HG02938 (cell line): ENCODE measurements at regions not wholly inside any gene's neighbourhood (a gene's known extent, or its start where the extent isn't known, plus 50 kb on each side); places are given as distances from the start of the nearest gene placed in this dataset.
A peak's percentile ranks its signal among the peaks of the same experiment; 100 is the strongest.
"Not testable (repeated sequence)": the region's sequence is repeated elsewhere in the genome, so short reads cannot be mapped to it uniquely, and the experiment has no call there.

Experiments used
- ATAC-seq: cut with Tn5 transposase; IDR thresholded peaks from one replicate; pipeline ENCODE4 v1.9.1; 2021; ENCODE audit warnings: mild to moderate bottlenecking, moderate library complexity; ENCODE audit not compliant: unreplicated experiment

DNA sequence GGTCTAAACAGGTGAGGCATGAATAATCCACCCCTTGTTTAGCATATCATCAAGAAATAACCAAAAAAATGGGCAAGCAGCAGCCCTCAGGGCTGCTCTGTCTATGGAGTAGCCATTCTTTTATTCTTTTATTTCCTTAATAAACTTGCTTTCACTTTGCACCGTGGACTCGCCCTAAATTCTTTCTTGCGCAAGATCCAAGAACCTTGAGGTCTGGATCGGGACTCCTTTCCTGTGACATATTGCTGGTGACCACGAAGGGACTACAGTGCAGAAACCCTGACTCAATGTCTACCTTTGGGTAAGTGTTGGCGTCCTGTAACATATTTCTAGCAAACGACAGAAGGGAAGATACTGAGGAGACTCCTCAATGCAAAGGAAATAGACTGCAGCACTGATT lies 1099.2 kb downstream of the FAM181B start:
- no peak for ATAC-seq

DNA sequence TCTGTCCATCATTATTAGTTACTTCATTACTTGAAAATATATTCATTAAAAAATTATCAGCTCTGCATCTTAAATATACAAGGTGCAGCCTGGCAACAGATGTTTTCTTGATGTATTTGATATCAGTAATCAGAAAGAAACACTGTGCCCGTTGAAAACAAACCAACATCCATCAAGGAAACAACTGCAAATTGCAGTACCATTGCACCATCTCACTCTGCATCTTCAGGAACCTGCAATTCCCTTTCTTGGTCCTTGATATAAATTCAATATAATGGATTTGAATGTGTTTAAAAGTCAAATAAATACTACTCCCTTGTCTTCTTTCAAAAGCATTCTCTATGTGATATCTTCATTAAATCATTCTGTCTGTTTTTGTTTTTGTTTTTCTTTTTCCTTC lies 1131.2 kb downstream of the FAM181B start:
- ATAC-seq = no peak

DNA sequence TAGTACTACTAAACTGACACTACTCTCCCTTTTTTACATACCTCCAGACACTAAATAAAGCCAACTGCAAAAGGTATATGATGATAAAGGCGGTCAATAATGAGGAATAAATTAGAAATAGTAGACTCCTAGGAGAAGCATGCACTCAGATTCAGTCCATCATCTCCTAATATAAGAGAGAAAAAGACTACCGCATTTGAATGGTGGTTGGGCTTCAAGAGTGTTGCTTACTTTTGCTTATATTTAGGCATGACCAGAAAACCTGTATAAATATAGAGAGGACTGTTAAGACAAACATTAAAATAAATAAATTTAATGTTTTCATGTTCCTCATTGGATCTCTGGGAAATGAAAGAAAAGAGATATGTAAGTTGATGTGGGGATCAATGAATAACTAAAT lies 1137.0 kb downstream of the FAM181B start:
- no peak for ATAC-seq

DNA sequence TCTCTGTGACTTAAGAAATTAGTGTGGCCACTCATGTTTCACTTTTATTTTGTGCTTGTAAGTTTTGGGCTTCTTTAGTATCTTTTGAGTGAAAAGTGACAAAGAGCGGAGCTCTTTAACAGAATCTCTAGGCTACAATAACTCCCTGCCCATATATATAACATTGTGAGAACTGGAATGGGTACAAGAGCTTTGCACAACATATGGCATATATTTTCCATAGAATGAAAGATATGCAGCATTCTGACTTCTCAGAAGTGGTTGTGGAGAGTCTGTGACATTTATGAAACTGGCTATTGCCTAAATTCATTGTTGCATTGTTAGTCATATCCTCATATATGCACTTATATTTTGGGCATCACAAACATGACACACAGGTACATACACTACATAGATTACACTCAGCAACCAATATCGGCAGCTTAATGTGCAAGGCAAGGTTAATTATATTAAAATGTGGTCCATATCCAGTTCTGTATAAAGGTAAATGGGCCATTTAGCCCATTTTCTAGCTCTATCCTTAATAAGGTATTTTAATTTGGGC lies 1148.2 kb downstream of the FAM181B start:
- no peak for ATAC-seq

DNA sequence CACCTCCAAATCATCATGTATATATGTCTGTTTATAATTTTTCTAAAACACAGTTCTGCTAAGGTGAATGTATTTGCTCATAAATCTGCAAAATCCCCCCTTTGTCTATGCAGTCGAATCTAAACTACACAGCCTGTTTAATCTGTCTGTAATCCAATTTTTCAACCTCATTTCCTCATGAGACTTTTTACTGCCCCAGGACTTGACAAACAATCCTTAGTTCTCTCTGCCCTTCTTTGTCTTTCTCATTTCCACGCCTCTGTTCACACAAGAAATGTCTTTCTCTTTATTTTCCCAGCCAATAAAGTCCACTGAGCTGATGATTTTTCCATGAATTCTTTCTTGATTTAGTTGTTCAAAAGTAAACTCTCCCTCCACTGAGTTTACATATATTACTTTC lies 1154.3 kb downstream of the FAM181B start:
- ATAC-seq = no peak

DNA sequence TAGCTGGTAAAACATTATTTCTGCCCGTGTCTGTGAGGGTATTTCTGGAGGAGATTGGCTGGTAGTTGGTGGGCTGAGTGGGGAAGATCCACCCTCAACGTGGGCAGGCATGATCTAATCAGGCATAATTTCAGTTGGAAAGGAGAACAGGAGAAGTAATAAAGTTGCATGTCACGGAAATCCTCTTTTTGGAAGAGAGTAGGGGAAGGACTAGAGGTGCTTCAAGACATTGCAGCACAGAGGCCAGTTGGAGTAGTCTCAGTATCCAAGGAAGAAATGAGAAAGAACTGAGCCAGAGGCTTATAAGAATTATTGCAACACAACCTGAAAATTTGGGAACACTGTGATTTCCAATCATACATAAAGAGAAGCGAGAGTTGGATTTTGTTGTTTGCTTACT lies 1155.1 kb downstream of the FAM181B start:
- no peak for ATAC-seq

DNA sequence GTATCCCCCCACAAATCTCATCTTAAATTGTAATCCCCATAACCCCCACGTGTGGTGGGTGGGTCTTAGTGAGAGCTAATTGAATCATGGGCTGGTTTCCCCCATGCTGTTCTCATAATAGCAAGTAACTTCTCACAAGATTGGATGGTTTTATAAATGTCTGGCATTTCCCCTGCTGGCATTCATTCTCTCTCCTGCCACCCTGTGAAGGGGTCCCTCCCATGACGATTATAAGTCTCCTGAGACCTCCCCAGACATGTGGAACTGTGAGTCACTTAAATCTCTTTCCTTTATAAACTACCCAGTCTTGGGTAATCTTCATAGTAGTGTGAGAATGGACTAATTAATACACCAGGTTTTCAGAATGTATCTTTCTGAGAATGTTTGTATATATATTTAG lies 1159.4 kb downstream of the FAM181B start:
- ATAC-seq = no peak

DNA sequence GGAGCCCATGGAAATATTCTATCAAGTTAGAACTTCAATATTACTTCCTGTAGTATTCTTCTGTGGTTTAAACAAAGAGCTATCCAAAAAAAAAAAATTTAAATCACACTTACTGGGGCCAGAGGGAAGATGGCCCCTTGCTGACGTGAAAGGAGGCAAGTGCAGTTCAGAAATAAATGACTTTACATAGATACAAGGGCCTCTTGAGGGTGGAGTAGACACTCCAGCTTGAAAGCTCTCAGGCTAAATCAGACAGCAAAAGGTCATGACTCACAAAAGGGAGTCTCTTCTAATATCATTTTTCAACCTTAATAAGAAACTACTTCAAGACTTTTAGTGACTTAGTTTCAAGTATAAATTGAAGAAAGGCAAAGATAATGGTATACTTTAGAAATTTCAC lies 1160.3 kb downstream of the FAM181B start:
- no peak for ATAC-seq

DNA sequence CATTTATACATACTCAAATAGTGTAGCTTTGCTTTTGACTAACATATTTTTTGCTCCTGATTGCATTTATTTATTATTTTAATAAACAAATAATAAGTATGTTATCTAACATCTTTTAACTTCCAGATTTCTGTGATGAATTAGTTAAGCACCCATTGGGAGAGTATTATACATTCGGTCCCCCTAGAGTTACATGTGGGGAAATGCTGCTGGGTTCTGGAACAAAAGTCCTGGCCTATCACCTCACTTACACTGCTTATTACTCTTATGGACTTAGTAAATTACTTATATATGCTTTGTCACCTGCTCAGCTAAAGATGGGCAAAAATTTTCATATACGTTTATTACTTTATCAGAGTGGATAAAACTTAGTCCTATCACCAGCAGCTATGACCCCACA lies 1163.0 kb downstream of the FAM181B start:
- no peak for ATAC-seq

DNA sequence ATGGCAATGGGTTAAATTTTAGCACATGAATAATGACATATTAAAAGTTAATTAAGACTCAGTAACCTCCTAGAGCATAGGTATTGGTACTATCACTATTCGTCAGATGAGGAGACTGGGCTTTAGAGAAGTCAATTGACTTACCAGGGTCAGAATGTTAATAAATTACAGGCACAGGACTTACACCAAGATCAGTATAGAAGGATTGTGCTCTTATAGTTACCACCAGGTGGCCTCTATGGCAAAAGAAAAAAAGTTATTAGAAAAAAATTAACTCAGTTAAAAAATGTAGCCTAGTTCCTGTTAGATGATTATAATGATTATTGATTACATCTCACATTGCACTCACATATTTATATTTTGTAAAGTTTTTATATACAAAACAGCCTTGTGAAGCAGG lies 1163.7 kb downstream of the FAM181B start:
- no peak for ATAC-seq

DNA sequence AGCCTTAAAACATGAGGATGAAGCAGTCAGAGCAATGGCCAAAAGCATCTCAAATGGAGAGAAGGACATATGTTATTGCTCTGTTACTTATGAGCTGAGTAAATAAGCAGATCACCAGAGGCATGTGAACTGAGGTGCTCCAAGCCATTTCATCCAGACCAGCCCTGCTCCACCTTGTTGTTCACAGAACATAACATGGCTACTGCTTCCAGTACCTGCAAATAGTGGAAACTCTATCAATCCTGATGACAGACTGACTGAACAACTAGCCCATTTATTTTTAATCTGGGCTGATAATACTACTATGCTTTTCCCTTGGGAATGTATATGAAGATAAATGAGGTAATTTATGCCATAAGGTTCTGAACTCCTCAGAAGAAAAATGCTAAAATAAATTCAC lies 1164.7 kb downstream of the FAM181B start:
- ATAC-seq = no peak

DNA sequence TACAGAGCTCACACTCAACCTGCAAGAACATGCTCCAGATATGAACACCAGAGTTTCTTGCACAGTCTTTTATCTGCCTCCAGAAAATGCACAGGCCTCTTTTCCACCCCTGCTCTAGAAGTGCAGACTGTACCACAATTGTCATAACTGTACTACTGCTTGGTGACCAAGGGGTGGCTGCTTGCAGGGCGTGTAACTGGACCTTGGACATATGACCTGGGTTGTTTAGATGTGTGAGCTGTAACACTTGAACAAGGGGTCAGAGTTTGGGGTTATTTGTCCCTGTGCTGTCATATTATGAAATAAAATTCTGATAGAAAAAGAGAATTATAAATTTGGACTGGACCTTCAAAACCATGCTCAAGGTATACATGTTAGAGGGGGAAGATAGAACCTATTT lies 1185.5 kb downstream of the FAM181B start:
- no peak for ATAC-seq

DNA sequence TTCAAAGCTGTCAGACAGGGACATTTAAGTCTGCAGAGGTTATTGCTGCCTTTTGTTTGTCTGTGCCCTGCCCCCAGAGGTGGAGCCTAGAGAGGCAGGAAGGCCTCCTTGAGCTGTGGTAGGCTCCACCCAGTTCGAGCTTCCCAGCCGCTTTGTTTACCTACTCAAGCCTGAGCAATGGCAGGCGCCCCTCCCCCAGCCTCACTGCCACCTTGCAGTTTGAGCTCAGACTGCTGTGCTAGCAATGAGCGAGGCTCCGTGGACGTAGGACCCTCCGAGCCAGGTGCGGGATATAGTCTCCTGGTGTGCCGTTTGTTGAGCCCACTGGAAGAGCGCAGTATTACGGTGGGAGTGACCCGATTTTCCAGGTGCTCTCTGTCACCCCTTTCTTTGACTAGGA lies 1193.9 kb downstream of the FAM181B start:
- ATAC-seq = not testable (repeated sequence)

DNA sequence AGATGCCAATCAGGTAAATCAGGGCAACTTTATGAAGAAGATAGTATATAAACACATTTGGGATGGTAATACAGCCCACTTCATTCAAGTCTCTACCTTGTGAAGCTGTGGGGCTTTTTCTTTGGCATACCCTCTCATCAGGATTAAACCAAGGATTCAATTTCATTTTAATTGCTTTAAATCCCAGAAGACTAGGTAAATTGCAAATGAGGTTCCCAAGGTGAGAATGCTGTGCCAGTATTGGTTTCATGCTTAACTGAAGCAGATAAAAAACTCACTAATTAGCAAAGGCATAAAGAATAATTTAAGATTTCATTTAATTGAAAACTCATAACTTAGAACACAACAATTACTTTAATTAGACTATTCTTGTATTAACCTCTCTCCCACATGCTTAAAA lies 1218.1 kb downstream of the FAM181B start:
- ATAC-seq = no peak

DNA sequence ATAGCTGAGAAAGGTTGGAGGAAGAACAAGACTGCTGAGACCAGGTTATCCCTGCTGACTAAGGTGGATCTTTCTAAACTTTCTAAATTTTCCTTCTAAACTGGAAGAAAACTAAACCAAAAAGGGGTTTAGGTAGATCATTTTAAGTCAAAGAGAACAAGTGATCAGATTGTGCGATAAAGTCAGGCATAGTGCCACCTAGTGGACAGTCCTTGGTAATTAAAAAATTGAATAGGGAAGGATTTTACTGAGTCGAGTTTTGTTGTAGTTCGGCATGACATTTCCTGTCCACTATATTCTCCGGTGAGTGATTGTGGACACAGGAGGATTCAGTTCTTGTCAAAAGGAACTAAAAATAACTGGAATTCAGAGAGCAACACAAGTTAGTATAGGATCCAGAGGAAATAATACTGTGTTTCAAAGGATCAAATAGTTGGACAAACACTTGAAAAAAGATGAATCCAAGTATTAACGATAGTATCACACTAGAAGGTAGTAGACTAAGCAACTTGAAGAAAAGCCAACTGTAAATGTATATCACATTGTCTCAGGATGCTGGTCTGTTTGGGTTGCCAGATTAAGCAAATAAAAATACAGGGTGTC lies 1236.4 kb downstream of the FAM181B start:
- peak; percentile 89 for ATAC-seq

DNA sequence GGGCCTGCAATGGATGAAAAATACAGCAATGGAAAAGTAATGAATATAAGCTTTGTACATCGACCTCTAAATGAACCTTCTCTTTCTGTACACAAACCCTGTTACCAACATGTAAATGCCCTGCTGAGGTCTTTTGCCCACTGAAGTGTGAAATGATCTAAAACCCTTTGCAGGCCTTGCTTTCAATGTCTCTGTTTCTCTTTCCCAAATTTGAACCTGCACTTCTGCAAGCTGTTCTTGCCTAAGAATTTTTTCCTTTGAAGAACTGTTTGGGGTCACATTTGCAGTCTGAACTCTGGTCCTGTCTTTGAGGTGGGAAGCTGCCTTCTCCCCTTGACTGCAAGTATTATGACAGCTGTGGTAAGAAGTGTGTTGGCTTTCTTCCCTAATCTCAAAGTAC lies 1237.1 kb downstream of the FAM181B start:
- ATAC-seq = no peak

DNA sequence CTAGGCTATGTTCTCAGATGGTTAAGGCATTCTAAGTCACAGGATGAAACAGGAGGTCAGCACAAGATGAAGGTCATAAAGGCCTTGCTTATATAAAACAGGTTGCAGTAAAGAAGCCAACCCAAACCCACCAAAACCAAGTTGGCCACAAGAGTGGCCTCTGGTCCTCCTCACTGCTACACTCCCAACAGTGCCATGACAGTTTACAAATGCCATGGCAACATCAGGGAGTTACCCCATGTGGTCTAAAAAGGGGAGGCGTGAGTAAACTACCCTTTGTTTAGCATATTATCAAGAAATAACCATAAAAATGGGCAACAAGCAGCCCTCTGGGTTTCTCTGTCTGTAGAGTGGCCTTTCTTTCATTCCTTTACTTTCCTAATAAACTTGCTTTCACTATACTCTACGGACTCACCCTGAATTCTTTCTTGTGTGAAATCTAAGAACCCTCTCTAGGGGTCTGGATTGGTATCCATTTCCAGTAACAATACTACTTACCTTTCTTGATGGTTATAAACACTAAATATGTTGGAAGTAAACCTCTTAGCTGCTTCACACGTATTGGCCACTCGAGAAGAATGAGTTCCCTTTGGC lies 1237.9 kb downstream of the FAM181B start:
- no peak for ATAC-seq

DNA sequence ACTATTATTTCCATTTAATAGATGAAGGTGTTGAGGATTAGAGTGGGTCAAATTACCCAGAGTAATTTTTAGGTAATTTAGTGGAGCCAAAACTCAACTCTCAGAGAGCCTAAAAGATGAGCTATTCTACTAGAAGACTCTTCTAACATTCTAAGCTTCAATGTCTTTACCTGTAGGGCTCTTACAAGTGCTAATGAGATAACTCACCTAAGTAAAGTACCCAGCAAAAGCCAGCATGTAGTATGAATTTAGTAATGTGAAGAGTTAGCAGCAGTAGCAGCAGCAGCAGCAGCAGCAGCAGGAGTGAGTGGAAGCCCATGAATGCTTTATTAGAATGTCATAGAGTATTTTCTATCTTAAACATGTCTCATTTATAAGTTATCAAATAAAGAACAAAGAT lies 1239.2 kb downstream of the FAM181B start:
- ATAC-seq = no peak

DNA sequence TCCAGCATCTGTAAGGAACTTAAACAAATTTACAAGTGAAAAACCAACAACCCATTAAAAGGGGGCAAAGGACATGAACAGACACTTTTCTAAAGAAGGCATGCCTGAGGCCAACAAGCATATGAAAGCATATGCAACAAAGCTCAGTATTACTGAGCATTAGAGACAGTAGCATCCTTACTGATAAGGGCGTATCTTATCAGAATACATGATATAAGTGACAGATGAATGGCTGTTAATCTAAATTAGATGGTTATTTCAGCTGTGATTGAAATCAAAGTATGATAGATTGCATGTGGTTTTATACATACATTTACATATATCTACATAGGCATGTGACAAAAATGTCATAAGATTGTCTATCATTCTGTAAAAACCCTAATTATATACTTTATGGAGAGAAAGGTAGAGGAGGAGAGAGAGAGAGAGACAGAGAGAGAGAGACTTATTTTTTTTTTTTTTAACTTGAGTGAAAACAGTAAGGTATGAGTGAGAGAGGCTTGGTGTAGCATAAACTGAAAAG lies 1240.7 kb downstream of the FAM181B start:
- no peak for ATAC-seq

DNA sequence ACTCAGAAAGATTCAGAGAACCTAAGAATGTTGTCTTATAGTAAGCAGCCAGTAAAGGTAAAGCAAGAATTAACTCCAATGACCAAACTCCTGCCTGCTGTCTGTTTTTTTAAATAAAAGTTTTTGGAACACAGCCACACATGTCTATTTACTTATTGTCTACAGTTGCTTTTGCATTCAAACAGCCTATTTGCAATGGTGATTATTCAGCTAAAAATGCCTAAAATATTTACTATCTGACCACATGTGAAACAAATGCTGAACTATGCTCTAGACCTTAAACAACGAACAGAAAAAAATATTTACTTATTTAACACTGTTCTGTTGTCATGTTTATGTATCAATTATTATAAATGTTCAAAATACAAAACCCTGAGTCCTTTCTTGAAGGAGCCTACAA lies 1246.6 kb downstream of the FAM181B start:
- ATAC-seq = no peak

DNA sequence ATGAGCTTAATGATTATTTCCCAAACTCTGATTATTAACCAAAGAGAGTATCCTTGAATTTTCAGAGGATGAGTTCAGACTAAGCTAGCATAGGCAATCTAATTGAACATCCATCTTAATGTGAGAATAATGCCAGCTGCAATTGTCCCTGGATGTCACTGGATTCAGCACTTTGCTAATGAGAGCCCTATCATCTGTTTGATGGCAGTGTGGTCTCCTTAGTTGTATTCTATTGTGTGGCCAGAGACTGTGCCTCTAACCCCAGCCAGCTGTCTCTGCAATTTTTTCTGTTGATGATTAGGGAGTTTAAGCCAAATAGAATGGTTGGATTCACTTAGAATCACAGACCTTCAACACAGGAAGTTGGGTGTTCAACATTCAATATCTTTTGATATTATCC lies 1249.5 kb downstream of the FAM181B start:
- no peak for ATAC-seq

DNA sequence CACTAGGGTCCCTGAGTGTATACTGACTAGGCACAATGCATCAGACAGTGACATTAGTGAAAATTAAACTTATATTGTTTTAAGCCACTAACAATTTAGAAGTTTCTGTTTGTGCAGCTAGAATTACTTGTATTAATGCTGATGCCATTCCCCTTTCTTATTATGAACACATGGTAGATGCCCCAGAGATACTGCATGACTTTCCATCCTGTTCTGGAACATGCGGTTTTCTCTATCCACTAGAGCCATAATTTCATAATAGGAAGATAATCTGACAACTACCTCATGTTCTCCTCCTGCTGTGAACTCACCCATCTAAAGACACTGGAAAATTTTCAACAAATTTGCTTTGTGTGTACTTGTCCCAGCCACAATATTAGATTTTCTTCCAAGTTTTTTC lies 1256.4 kb downstream of the FAM181B start:
- ATAC-seq = no peak

DNA sequence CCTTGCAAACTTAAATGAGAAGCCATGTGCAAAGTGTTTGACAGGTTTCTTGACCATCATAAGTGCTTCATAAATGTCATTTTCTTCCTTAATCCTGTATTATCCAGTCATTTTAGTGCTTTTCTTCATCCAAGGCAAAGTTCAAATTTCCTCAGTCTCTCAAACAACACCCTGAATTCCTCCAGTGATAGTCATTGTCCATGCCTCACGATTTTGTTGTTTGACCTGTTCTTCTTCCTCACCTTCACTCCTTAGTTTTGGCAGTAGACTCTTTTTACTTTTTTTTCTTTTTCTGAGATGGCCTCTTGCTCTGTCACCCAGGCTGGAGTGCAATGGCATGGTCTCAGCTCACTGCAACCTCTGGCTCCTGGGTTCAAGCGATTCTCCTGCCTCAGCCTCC lies 1257.3 kb downstream of the FAM181B start:
- no peak for ATAC-seq
